Keratinocyte (primary cell): ENCODE measurements at regions not wholly inside any gene's neighbourhood (a gene's known extent, or its start where the extent isn't known, plus 50 kb on each side); places are given as distances from the start of the nearest gene placed in this dataset.

Experiments used
- DNase-seq: peaks from one replicate; pipeline ENCODE4 v3.0.0-alpha.2; 2011; ENCODE audit warnings: low read depth, missing footprints, low spot score
- FAIRE-seq: peaks from 2 replicates; lab custom pipeline; 2011; peaks lifted over from hg19 to GRCh38; lab: Jason Lieb, UNC
- H2AFZ ChIP-seq: 2 replicates; pipeline ENCODE4 v1.6.0; 2012; ENCODE audit warnings: low read length, control low read depth, inconsistent platforms; ENCODE audit not compliant: control insufficient read depth
- H3K27ac ChIP-seq: 2 replicates; pipeline ENCODE4 v1.5.1; 2011; ENCODE audit warnings: low read length; ENCODE audit not compliant: control insufficient read depth, insufficient read depth
- H3K27me3 ChIP-seq: 3 replicates; pipeline ENCODE4 v1.6.0; 2011; ENCODE audit warnings: low read length; ENCODE audit not compliant: control insufficient read depth, insufficient read depth; ENCODE audit errors: extremely low read depth
- H3K36me3 ChIP-seq, 2 experiments: 2 replicates in 1 of 2; 3 replicates in 1 of 2; pipeline ENCODE4 v1.5.1; 2011; ENCODE audit warnings: low read length in 2 of 2, mild to moderate bottlenecking in 1 of 2; ENCODE audit not compliant: control insufficient read depth in 2 of 2, insufficient read depth in 2 of 2; ENCODE audit errors: extremely low read depth in 1 of 2
- H3K4me1 ChIP-seq: 3 replicates; pipeline ENCODE4 v1.5.1; 2011; ENCODE audit warnings: low read length; ENCODE audit not compliant: control insufficient read depth, insufficient read depth; ENCODE audit errors: extremely low read depth
- H3K4me2 ChIP-seq: 3 replicates; pipeline ENCODE4 v1.6.0; 2011; ENCODE audit warnings: low read depth, low read length; ENCODE audit not compliant: control insufficient read depth, insufficient read depth; ENCODE audit errors: extremely low read depth
- H3K4me3 ChIP-seq, 3 experiments: fragments of 200-600 bp in 1 of 3; sonication (generic) in 1 of 3; 2 replicates in 2 of 3; 3 replicates in 1 of 3; pipeline ENCODE4 v1.5.1; 2011 to 2016; ENCODE audit warnings: low read length in 3 of 3, mild to moderate bottlenecking in 3 of 3, control low read depth in 2 of 3, inconsistent platforms in 1 of 3, low read depth in 1 of 3, mixed read lengths in 1 of 3, mixed run types in 1 of 3, moderate library complexity in 1 of 3; ENCODE audit not compliant: control insufficient read depth in 2 of 3, insufficient read depth in 2 of 3; ENCODE audit errors: extremely low read depth in 1 of 3
- H3K79me2 ChIP-seq: 2 replicates; pipeline ENCODE4 v1.6.0; 2012; ENCODE audit warnings: low read length; ENCODE audit not compliant: control insufficient read depth, insufficient read depth
- H3K9ac ChIP-seq: 3 replicates; pipeline ENCODE4 v1.6.0; 2011; ENCODE audit warnings: low read length; ENCODE audit not compliant: control insufficient read depth, insufficient read depth; ENCODE audit errors: extremely low read depth
- H3K9me1 ChIP-seq: 3 replicates; pipeline ENCODE4 v1.6.0; 2011; ENCODE audit warnings: low read length; ENCODE audit not compliant: control insufficient read depth, insufficient read depth; ENCODE audit errors: extremely low read depth
- H3K9me3 ChIP-seq: 2 replicates; pipeline ENCODE4 v1.5.1; 2012; ENCODE audit warnings: low read depth, low read length; ENCODE audit not compliant: control insufficient read depth
- H4K20me1 ChIP-seq: 3 replicates; pipeline ENCODE4 v1.6.0; 2011; ENCODE audit warnings: low read length; ENCODE audit not compliant: control insufficient read depth, insufficient read depth; ENCODE audit errors: extremely low read depth
- EZH2 ChIP-seq: IDR thresholded peaks from one replicate; pipeline ENCODE4 v1.6.1; 2012; ENCODE audit warnings: inconsistent platforms, mild to moderate bottlenecking, low read length, moderate library complexity
- dilution Hi-C: fragments of 300-500 bp; cut with MboI; formaldehyde crosslinking; loops from one replicate; pipeline ENCODE4 v1.7.0; 2020; ENCODE audit warnings: low sequenced_read_pairs; ENCODE audit not compliant: extremely low pct_ligation_motif_present
- TF ChIP-seq, protein P1 (sequence below), 3 experiments: IDR thresholded peaks in 1 of 3; conservative IDR thresholded peaks in 1 of 3; optimal IDR thresholded peaks in 1 of 3; 2 replicates in 2 of 3; 3 replicates in 1 of 3; pipeline versions ENCODE3 to v1.5.1; 2011; ENCODE audit warnings: low read length in 3 of 3, mild to moderate bottlenecking in 3 of 3, moderate library complexity in 2 of 3, control low read depth in 1 of 3, inconsistent platforms in 1 of 3; ENCODE audit not compliant: insufficient read depth in 2 of 3; ENCODE audit errors: extremely low read depth in 1 of 3

GRCh38 chr11:129605815-129606214, 209.8 kb upstream of the TMEM45B start:
- Histone ChIP-seq H3K79me2 (no peaks in the 10 kb centered on the region), H3K9ac (no peak overlapping the region), H3K9me3 (no peaks in the 10 kb centered on the region), H3K4me3 (no peak overlapping the region), H3K27ac (no peak overlapping the region), H3K36me3 (no peaks in the 10 kb centered on the region), H3K4me2 (no peak overlapping the region), H3K9me1 (no peaks in the 10 kb centered on the region), H4K20me1 (no peaks in the 10 kb centered on the region), H3K27me3 (no peaks in the 10 kb centered on the region), H2AFZ (no peak overlapping the region), H3K4me1 (peaks cover 14% of the 10 kb centered on the region)
- dilution Hi-C loops: no loop called here
- TF ChIP-seq, protein P1, sequence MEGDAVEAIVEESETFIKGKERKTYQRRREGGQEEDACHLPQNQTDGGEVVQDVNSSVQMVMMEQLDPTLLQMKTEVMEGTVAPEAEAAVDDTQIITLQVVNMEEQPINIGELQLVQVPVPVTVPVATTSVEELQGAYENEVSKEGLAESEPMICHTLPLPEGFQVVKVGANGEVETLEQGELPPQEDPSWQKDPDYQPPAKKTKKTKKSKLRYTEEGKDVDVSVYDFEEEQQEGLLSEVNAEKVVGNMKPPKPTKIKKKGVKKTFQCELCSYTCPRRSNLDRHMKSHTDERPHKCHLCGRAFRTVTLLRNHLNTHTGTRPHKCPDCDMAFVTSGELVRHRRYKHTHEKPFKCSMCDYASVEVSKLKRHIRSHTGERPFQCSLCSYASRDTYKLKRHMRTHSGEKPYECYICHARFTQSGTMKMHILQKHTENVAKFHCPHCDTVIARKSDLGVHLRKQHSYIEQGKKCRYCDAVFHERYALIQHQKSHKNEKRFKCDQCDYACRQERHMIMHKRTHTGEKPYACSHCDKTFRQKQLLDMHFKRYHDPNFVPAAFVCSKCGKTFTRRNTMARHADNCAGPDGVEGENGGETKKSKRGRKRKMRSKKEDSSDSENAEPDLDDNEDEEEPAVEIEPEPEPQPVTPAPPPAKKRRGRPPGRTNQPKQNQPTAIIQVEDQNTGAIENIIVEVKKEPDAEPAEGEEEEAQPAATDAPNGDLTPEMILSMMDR (optimal IDR thresholded peaks at IDR 0.05 in 1 of 3, IDR thresholded peaks at IDR 0.05 in 1 of 3, conservative IDR thresholded peaks at IDR 0.05 in 1 of 3; ENCODE audit: extremely low read depth in 1 of 3, insufficient read depth in 2 of 3, low read length in 3 of 3): no peak
- no peak for TF ChIP-seq EZH2
- FAIRE-seq: no peak
- no peak for DNase-seq

DNA sequence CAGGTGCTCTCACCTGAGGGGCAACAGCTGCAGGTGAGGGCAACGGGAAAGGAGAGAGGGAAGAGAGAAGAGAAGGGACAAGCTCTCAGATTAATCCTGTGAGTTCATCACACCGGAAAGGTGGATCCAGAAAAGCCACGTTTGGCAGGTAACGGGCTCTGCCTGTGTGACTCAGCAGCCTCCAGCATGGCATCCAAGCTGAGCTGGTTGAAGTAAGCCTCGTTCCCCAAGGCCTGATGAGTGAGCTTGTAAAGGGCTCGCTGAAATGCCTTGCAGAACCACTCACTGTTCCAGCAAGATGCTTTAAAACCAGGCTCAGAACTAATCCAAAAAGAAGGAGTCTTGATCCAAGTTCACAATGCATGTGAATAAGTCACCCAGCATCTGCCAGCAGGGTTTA, 206.9 kb upstream of the TMEM45B start:
- Histone ChIP-seq H3K9me3 (no peaks in the 10 kb centered on the region), H3K9me1 (no peaks in the 10 kb centered on the region), H3K36me3 (no peaks in the 10 kb centered on the region), H3K4me3 (no peak overlapping the region), H3K4me1 (peaks cover 25% of the 10 kb centered on the region), H3K27ac (no peak overlapping the region), H3K27me3 (no peaks in the 10 kb centered on the region), H4K20me1 (no peaks in the 10 kb centered on the region), H3K4me2 (no peak overlapping the region), H3K9ac (no peak overlapping the region), H3K79me2 (no peaks in the 10 kb centered on the region), H2AFZ (no peak overlapping the region)
- DNase-seq (peak; percentile 75), FAIRE-seq (peak; percentile 98)
- TF ChIP-seq EZH2: no peak
- dilution Hi-C loops: no loop called here

DNA sequence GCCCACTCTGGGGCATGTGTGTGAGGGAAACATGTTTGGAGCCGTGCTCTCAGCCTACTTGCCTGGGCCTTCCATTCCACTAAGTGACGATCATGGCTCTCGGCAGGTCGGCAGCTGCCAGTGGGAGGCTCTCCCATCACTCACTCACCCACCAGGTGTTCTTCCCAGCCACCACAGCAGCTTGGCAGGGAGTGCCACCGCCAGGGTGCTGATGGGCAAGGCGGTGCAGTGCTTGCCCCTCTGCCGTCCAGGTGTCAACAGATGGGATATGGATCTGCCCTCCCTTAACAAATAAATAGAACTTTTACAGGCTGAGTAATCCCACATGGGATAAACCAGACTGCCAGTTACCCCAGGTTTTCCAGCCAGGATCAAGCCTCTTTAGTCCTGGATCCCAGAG, 205.5 kb upstream of the TMEM45B start:
- Histone ChIP-seq H3K4me2 (no peak overlapping the region), H3K79me2 (no peaks in the 10 kb centered on the region), H3K9me3 (no peaks in the 10 kb centered on the region), H3K4me1 (peaks cover 25% of the 10 kb centered on the region), H3K9me1 (no peaks in the 10 kb centered on the region), H3K4me3 (no peak overlapping the region), H3K27ac (no peak overlapping the region), H4K20me1 (no peaks in the 10 kb centered on the region), H3K9ac (no peak overlapping the region), H2AFZ (no peak overlapping the region), H3K27me3 (no peaks in the 10 kb centered on the region), H3K36me3 (no peaks in the 10 kb centered on the region)
- dilution Hi-C loops: no loop called here
- DNase-seq (no peak), FAIRE-seq (no peak)
- TF ChIP-seq, protein P1 (optimal IDR thresholded peaks at IDR 0.05 in 1 of 3, IDR thresholded peaks at IDR 0.05 in 1 of 3, conservative IDR thresholded peaks at IDR 0.05 in 1 of 3; ENCODE audit: extremely low read depth in 1 of 3, insufficient read depth in 2 of 3, low read length in 3 of 3): no peak
- no peak for TF ChIP-seq EZH2
